Esophagus squamous epithelium (tissue), 4 donors: ENCODE measurements at regions not wholly inside any gene's neighbourhood (a gene's known extent, or its start where the extent isn't known, plus 50 kb on each side); places are given as distances from the start of the nearest gene placed in this dataset.

Experiments
- CTCF ChIP-seq, 6 experiments: fragments of 450-650 bp in 4 of 6; fragments of 200-600 bp in 2 of 6; sonication (generic) in 2 of 6; IDR thresholded peaks; one replicate each; pipeline ENCODE4 v1.5.1; 2016 to 2019; ENCODE audit warnings: antibody characterized with exemption in 6 of 6, mild to moderate bottlenecking in 4 of 6, moderate library complexity in 4 of 6
- POLR2A ChIP-seq, 4 donors: fragments of 450-650 bp; IDR thresholded peaks; one replicate each; pipeline ENCODE4 v1.6.1; 2017; ENCODE audit warnings: antibody characterized with exemption in 4 of 4, mild to moderate bottlenecking in 4 of 4, moderate library complexity in 3 of 4

GRCh38 chr2:77999376-77999775, 477.2 kb upstream of the LRRTM4 start:
- TF ChIP-seq CTCF (IDR thresholded peaks at IDR 0.05) (no peak), POLR2A (IDR thresholded peaks at IDR 0.05) (no peak)
